VCaP (cell line): ENCODE measurements at regions not wholly inside any gene's neighbourhood (a gene's known extent, or its start where the extent isn't known, plus 50 kb on each side); places are given as distances from the start of the nearest gene placed in this dataset.

Experiments
- H3K27ac ChIP-seq: fragments of 450-650 bp; 2 replicates; pipeline ENCODE4 v1.5.1; 2017
- CTCF ChIP-seq: fragments of 450-650 bp; conservative IDR thresholded peaks from 2 replicates; pipeline ENCODE4 v1.5.1; 2017; ENCODE audit warnings: mild to moderate bottlenecking, moderate library complexity

DNA sequence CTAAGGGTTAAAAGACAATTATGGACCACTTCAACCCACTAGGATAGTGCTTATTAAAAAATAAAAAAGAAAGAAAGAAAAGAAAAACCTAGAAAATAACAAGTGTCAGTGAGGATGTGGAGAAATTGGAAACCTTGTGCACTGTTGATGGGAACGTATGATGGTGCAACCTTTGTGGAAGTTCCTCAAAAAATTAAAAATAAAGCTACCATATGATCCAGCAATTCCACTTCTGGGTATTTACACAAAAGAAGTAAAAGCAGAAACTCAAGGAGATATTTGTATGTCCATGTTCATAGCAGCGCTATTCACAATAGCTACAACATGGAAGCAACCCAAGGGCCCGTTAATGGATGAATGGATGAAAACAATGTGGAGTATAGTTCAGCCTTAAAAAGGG lies 115.2 kb upstream of the ATP1A1 start:
- TF ChIP-seq CTCF = no peak
- H3K27ac ChIP-seq = no peak overlapping the region

DNA sequence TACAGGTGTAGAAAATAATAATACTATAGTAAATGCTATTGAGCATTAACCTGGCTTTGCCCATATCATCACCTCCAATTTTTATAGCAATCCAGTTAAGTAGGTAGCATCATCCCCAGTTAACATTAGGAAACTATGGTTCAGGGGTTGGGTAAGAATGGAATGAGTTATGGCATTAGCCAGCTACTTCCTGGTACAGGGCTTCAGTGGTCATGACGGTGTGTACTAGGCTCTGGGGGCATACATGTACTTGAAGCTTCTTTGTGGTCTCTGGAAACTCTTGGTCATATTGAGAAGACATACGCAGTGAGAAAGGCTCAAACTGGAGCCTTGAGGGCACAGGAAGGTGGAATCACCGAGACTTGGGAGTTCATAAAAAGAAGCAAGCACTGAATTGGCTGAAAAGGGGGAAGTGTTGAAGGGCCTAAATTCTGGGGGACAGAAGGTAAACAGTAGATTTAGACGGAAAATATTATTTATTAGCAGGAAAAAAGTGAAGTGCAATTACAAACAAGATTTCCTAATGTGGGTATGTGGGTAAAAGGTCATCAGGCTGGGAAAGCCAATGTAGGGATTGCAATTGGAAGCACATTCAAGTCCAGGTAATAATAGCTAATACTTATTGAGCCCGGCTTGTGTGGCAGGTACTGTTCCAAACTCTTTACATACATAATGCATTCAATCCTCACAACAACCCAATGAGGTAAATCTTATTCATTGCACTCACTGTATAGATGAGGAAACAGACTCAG lies 114.2 kb upstream of the ATP1A1 start:
- no peak for TF ChIP-seq CTCF
- no peak overlapping the region for H3K27ac ChIP-seq

DNA sequence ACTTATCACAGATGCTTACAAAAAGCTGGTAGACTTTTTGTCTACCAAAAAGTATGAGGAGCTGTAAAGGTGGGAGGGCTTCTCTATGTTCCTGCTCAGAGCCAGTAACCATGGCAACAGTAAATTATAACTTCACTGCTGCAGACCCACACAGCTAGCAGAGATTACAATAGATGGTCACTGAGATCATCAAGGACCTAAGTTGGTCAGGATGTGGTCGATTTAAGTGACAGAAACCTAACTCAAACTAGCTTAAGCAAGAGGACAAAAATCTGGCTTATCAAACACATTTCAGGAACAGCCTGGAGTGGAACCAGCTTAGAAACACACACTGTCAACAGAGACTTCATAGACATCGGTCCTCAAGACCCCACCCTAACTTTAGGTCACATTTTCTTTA lies 113.4 kb upstream of the ATP1A1 start:
- H3K27ac ChIP-seq = no peak overlapping the region
- TF ChIP-seq CTCF = no peak

- TF ChIP-seq CTCF = no peak
- no peak overlapping the region for H3K27ac ChIP-seq
Observed at GRCh38 chr1:116260115-116260514, 112.9 kb upstream of the ATP1A1 start.

GRCh38 chr1:116260621-116261020 lies 112.4 kb upstream of the ATP1A1 start:
- no peak overlapping the region for H3K27ac ChIP-seq
- no peak for TF ChIP-seq CTCF

DNA sequence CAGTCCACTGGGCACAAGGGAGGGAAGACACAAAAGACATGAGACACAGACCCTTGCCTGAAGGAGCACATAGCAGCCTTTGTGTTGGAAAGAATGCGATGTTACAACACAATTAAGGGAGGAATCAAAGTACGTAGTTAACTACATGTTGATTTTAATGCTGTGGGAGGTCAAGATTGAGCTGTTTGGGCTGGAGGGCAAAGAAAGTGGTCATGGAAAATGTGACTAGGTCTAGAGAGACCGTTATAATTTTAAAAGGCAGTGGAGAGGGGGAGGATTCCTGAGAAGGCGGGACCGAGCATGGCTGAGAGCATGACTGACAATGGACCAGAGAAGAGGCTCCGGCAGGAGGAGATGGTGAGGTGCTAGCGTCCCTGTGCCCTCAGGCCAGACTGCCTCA lies 111.8 kb upstream of the ATP1A1 start:
- no peak for TF ChIP-seq CTCF

DNA sequence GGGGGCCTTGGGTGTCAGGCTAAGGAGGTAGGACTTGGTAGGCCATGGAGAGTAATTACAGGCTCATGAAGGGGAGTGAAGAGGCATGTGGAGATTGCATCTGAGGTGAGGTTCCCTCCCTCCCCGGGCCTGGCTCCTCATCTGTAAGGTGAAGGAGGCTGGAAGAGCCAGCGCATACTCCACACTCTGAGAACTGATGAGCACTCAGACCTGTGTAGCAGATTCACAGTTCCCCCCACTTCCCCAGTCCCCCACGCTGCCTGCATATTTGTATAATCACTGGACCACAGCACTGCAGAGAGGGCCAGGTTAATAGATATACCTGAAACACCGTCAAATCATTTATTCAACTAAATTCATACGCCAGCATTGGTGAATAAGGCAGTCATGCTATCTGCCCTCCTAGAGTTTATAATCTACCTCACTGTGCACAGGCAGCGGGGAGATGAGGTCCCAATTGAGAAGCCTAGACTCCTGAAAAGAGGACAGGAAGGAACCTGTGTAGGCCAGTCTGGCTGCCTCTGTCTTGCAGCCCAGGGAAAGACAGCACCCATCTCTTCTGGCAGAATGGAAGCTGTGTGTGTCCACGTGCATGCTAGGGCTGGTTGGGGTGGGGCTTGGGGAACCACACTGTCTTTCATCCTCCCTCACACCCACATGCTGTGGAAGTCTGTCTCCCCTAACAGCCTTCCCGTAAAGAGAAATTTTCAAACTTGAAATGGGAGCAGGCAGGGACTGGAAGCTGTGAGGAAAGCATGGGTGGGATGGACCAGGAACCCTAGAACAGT lies 110.6 kb upstream of the ATP1A1 start:
- no peak for TF ChIP-seq CTCF
- no peak overlapping the region for H3K27ac ChIP-seq

More for the DNA sequence above, 111.8 kb upstream of the ATP1A1 start:
- no peak overlapping the region for H3K27ac ChIP-seq
